HCT116 (cell line): ENCODE measurements at regions not wholly inside any gene's neighbourhood (a gene's known extent, or its start where the extent isn't known, plus 50 kb on each side); places are given as distances from the start of the nearest gene placed in this dataset.

ENCODE experiments used
- ATAC-seq: fragments of 200-7000 bp; cut with Tn5 transposase; 2 replicates; pipeline ENCODE4 v1.9.1; 2020; ENCODE audit warnings: mild to moderate bottlenecking, moderate library complexity
- BruUV-seq: library from RNA; stranded (reverse); fragments of 400-500 nt; replicated peaks from 2 replicates; lab custom pipeline; 2021; lab: Mats Ljungman, UMichigan
- CTCF ChIA-PET: fragments of 300-600 bp; sonication (Branson Sonifier 250); formaldehyde crosslinking; loops from one replicate; lab custom pipeline; 2021; ENCODE audit warnings: antibody characterized with exemption; lab: Charles Lee
- POLR2A ChIA-PET: fragments of 300-600, 350-600 bp; sonication (Branson Sonifier 250); formaldehyde crosslinking; loops from one replicate; lab custom pipeline; 2021; ENCODE audit warnings: antibody characterized with exemption; lab: Charles Lee
- RAD21 ChIA-PET, 2 experiments: fragments of 300-600 bp; sonication (Branson Sonifier 250); formaldehyde crosslinking; loops; one replicate each; lab custom pipeline; 2023; ENCODE audit warnings: low total read pairs in 2 of 2; ENCODE audit not compliant: uncharacterized antibody in 2 of 2, unreplicated experiment in 2 of 2, low non-redundant PET in 1 of 2; lab: Charles Lee
- DNase-seq: peaks from one replicate; pipeline ENCODE4 v3.0.0-alpha.2; 2010; ENCODE audit warnings: low read depth, low spot score
- H2AFZ ChIP-seq: fragments of 200-600 bp; shearing (Covaris generic), sonication (generic); 2 replicates; pipeline ENCODE4 v1.6.1; 2017; ENCODE audit warnings: low read depth, mixed run types, mixed read lengths, antibody characterized with exemption, low read length; ENCODE audit not compliant: poor library complexity, severe bottlenecking
- H3K27ac ChIP-seq: 2 replicates; pipeline ENCODE4 v1.5.1; 2012; ENCODE audit warnings: low read depth, low read length
- H3K27me3 ChIP-seq: fragments of 200-600 bp; sonication (generic); 2 replicates; pipeline ENCODE4 v1.6.1; 2016; ENCODE audit warnings: mixed run types, low read length, mixed read lengths; ENCODE audit not compliant: insufficient read depth
- H3K36me3 ChIP-seq, 2 experiments: fragments of 200-500 bp in 1 of 2; fragments of 200-600 bp in 1 of 2; sonication (Bioruptor generic) in 1 of 2; sonication (generic) in 1 of 2; 2 replicates each; pipeline versions ENCODE4 v1.5.1 to v1.6.1; 2014 to 2016; ENCODE audit warnings: low read length in 2 of 2, inconsistent platforms in 1 of 2, mixed read lengths in 1 of 2, mixed run types in 1 of 2; ENCODE audit not compliant: insufficient read depth in 2 of 2, control insufficient read depth in 1 of 2
- H3K4me1 ChIP-seq, 2 experiments: fragments of 200-600 bp in 1 of 2; sonication (generic) in 1 of 2; 2 replicates each; pipeline versions ENCODE4 v1.5.1 to v1.6.1; 2012 to 2017; ENCODE audit warnings: low read length in 2 of 2, inconsistent platforms in 1 of 2, mild to moderate bottlenecking in 1 of 2, mixed read lengths in 1 of 2, mixed run types in 1 of 2, moderate library complexity in 1 of 2; ENCODE audit not compliant: insufficient read depth in 2 of 2, control insufficient read depth in 1 of 2
- H3K4me2 ChIP-seq: fragments of 200-600 bp; sonication (generic); 2 replicates; pipeline ENCODE4 v1.6.1; 2017; ENCODE audit warnings: mixed run types, low read length, mixed read lengths
- H3K4me3 ChIP-seq, 2 experiments: fragments of 200-600 bp in 1 of 2; sonication (generic) in 1 of 2; replicated peaks in 1 of 2; 2 replicates each; pipeline ENCODE4 v1.5.1; 2011 to 2016; ENCODE audit warnings: low read length in 2 of 2, control low read depth in 1 of 2, low read depth in 1 of 2, mild to moderate bottlenecking in 1 of 2, mixed read lengths in 1 of 2, mixed run types in 1 of 2
- H3K79me2 ChIP-seq: fragments of 200-600 bp; sonication (generic); 2 replicates; pipeline ENCODE4 v1.6.1; 2017; ENCODE audit warnings: mild to moderate bottlenecking, mixed run types, low read length, moderate library complexity, mixed read lengths; ENCODE audit not compliant: insufficient read depth
- H3K9ac ChIP-seq: fragments of 200-600 bp; sonication (generic); 2 replicates; pipeline ENCODE4 v1.6.1; 2016; ENCODE audit warnings: low read length, mixed read lengths
- H3K9me2 ChIP-seq: fragments of 200-600 bp; sonication (generic), shearing (Covaris generic); 2 replicates; pipeline ENCODE4 v1.6.1; 2017; ENCODE audit warnings: mixed run types, mild to moderate bottlenecking, moderate library complexity; ENCODE audit not compliant: insufficient read depth
- H3K9me3 ChIP-seq, 2 experiments: fragments of 200-500 bp in 1 of 2; fragments of 200-600 bp in 1 of 2; sonication (Bioruptor generic) in 1 of 2; sonication (generic) in 1 of 2; 2 replicates each; pipeline ENCODE4 v1.6.1; 2014 to 2017; ENCODE audit warnings: low read length in 2 of 2, mixed read lengths in 2 of 2, inconsistent platforms in 1 of 2, low read depth in 1 of 2, mild to moderate bottlenecking in 1 of 2, mixed run types in 1 of 2, moderate library complexity in 1 of 2; ENCODE audit not compliant: control insufficient read depth in 1 of 2, insufficient read depth in 1 of 2
- H4K20me1 ChIP-seq: fragments of 200-600 bp; sonication (generic), shearing (Covaris generic); 2 replicates; pipeline ENCODE4 v1.6.1; 2017; ENCODE audit warnings: mixed run types, mild to moderate bottlenecking, moderate library complexity; ENCODE audit not compliant: insufficient read depth
- CBX3 ChIP-seq: IDR thresholded peaks from 2 replicates; pipeline ENCODE4 v1.6.1; 2012; ENCODE audit warnings: low read depth
- CEBPB ChIP-seq: IDR thresholded peaks from 2 replicates; pipeline ENCODE4 v1.6.1; 2012; ENCODE audit warnings: low read depth
- CTCF ChIP-seq, 3 experiments: fragments of 200-600 bp in 1 of 3; sonication (generic) in 1 of 3; IDR thresholded peaks in 2 of 3; conservative IDR thresholded peaks in 1 of 3; 2 replicates each; pipeline ENCODE4 v1.5.1; 2012 to 2017; ENCODE audit warnings: low read depth in 2 of 3, low read length in 2 of 3, antibody characterized with exemption in 1 of 3, borderline replicate concordance in 1 of 3, control low read depth in 1 of 3, mild to moderate bottlenecking in 1 of 3, mixed read lengths in 1 of 3, mixed run types in 1 of 3, moderate library complexity in 1 of 3; ENCODE audit not compliant: insufficient read depth in 1 of 3
- ELF1 ChIP-seq: IDR thresholded peaks from 2 replicates; pipeline ENCODE4 v1.6.1; 2012; ENCODE audit warnings: low read depth, borderline replicate concordance
- EZH2 ChIP-seq: fragments of 200-600 bp; sonication (generic); IDR thresholded peaks from 2 replicates; pipeline ENCODE4 v1.6.1; 2017; ENCODE audit warnings: antibody characterized with exemption, mixed run types
- FOSL1 ChIP-seq: IDR thresholded peaks from 2 replicates; pipeline ENCODE4 v1.6.1; 2012; ENCODE audit warnings: low read depth
- JUND ChIP-seq: IDR thresholded peaks from 2 replicates; pipeline ENCODE4 v1.6.1; 2012
- POLR2A ChIP-seq: IDR thresholded peaks from 2 replicates; pipeline ENCODE4 v1.7.0; 2011; ENCODE audit warnings: borderline replicate concordance; ENCODE audit not compliant: insufficient read depth, insufficient read length; ENCODE audit errors: extremely low read depth
- POLR2AphosphoS5 ChIP-seq: IDR thresholded peaks from 2 replicates; pipeline ENCODE4 v1.6.1; 2011; ENCODE audit warnings: mild to moderate bottlenecking, low read depth, low read length, moderate library complexity
- RAD21 ChIP-seq: IDR thresholded peaks from 2 replicates; pipeline ENCODE4 v1.6.1; 2012; ENCODE audit warnings: low read depth, mild to moderate bottlenecking
- SIN3A ChIP-seq: IDR thresholded peaks from 2 replicates; pipeline ENCODE4 v1.6.1; 2012; ENCODE audit warnings: low read depth
- SP1 ChIP-seq: IDR thresholded peaks from 2 replicates; pipeline ENCODE4 v1.6.1; 2012; ENCODE audit warnings: low read depth
- SRF ChIP-seq: IDR thresholded peaks from 2 replicates; pipeline ENCODE4 v1.6.1; 2012; ENCODE audit warnings: low read depth
- TCF7L2 ChIP-seq: IDR thresholded peaks from 2 replicates; pipeline ENCODE4 v1.7.0; 2011; ENCODE audit warnings: borderline replicate concordance, inconsistent platforms; ENCODE audit not compliant: insufficient read depth, insufficient read length; ENCODE audit errors: extremely low read depth
- YY1 ChIP-seq: IDR thresholded peaks from 2 replicates; pipeline ENCODE4 v1.6.1; 2011; ENCODE audit warnings: low read length, low read depth, moderate library complexity, mild to moderate bottlenecking; ENCODE audit not compliant: insufficient replicate concordance; ENCODE audit errors: extremely low read depth
- ZFX ChIP-seq: fragments of 450-650 bp; IDR thresholded peaks from 2 replicates; pipeline ENCODE4 v1.6.1; 2017
- ZNF274 ChIP-seq: fragments of 200-500 bp; sonication (Bioruptor generic); IDR thresholded peaks from 2 replicates; pipeline ENCODE4 v1.6.1; 2014; ENCODE audit warnings: mild to moderate bottlenecking, low read depth, low read length, inconsistent platforms
- intact Hi-C: fragments of 100-400 bp; cut with micrococcal nuclease; formaldehyde crosslinking; loops from 2 replicates; pipeline ENCODE4 v1.10.0; 2022
- TF ChIP-seq, protein P1 (sequence below): IDR thresholded peaks from 2 replicates; pipeline ENCODE4 v1.6.1; 2011; ENCODE audit warnings: mild to moderate bottlenecking, low read length, moderate library complexity; ENCODE audit not compliant: insufficient replicate concordance; ENCODE audit errors: extremely low read depth
- TF ChIP-seq, protein P2 (sequence below): IDR thresholded peaks from 2 replicates; pipeline ENCODE4 v1.6.1; 2012; ENCODE audit warnings: low read depth

GRCh38 chr3:6254490-6254889, 606.4 kb upstream of the GRM7 start:
- no peaks in the 10 kb centered on the region; the same call in 1 of the 2 replicates for H4K20me1 ChIP-seq
- no peak for DNase-seq
- no peaks in the 10 kb centered on the region for H3K79me2 ChIP-seq
- H3K9me2 ChIP-seq, result no peaks in the 10 kb centered on the region
- TF ChIP-seq ZFX, result no peak
- TF ChIP-seq CTCF (IDR thresholded peaks at IDR 0.05 in 2 of 3, conservative IDR thresholded peaks at IDR 0.05 in 1 of 3; ENCODE audit: borderline replicate concordance in 1 of 3, insufficient read depth in 1 of 3, low read depth in 2 of 3, low read length in 2 of 3), result no peak
- TF ChIP-seq RAD21, result no peak
- TF ChIP-seq TCF7L2, result no peak
- TF ChIP-seq CEBPB, result no peak
- no peak for TF ChIP-seq POLR2AphosphoS5
- TF ChIP-seq, protein P1, sequence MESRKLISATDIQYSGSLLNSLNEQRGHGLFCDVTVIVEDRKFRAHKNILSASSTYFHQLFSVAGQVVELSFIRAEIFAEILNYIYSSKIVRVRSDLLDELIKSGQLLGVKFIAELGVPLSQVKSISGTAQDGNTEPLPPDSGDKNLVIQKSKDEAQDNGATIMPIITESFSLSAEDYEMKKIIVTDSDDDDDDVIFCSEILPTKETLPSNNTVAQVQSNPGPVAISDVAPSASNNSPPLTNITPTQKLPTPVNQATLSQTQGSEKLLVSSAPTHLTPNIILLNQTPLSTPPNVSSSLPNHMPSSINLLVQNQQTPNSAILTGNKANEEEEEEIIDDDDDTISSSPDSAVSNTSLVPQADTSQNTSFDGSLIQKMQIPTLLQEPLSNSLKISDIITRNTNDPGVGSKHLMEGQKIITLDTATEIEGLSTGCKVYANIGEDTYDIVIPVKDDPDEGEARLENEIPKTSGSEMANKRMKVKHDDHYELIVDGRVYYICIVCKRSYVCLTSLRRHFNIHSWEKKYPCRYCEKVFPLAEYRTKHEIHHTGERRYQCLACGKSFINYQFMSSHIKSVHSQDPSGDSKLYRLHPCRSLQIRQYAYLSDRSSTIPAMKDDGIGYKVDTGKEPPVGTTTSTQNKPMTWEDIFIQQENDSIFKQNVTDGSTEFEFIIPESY, result no peak
- no peak for TF ChIP-seq ELF1
- no peak for TF ChIP-seq SP1
- TF ChIP-seq EZH2, result no peak
- TF ChIP-seq JUND, result no peak
- TF ChIP-seq, protein P2, sequence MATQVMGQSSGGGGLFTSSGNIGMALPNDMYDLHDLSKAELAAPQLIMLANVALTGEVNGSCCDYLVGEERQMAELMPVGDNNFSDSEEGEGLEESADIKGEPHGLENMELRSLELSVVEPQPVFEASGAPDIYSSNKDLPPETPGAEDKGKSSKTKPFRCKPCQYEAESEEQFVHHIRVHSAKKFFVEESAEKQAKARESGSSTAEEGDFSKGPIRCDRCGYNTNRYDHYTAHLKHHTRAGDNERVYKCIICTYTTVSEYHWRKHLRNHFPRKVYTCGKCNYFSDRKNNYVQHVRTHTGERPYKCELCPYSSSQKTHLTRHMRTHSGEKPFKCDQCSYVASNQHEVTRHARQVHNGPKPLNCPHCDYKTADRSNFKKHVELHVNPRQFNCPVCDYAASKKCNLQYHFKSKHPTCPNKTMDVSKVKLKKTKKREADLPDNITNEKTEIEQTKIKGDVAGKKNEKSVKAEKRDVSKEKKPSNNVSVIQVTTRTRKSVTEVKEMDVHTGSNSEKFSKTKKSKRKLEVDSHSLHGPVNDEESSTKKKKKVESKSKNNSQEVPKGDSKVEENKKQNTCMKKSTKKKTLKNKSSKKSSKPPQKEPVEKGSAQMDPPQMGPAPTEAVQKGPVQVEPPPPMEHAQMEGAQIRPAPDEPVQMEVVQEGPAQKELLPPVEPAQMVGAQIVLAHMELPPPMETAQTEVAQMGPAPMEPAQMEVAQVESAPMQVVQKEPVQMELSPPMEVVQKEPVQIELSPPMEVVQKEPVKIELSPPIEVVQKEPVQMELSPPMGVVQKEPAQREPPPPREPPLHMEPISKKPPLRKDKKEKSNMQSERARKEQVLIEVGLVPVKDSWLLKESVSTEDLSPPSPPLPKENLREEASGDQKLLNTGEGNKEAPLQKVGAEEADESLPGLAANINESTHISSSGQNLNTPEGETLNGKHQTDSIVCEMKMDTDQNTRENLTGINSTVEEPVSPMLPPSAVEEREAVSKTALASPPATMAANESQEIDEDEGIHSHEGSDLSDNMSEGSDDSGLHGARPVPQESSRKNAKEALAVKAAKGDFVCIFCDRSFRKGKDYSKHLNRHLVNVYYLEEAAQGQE, result no peak
- no peak for TF ChIP-seq ZNF274
- TF ChIP-seq FOSL1, result no peak
- TF ChIP-seq POLR2A, result no peak
- TF ChIP-seq CBX3, result no peak
- no peak for TF ChIP-seq SRF
- no peak for TF ChIP-seq SIN3A
- TF ChIP-seq YY1, result no peak
- ChIA-PET RAD21 (no interaction called here), CTCF (no interaction called here), POLR2A (no interaction called here)
- no peak for ATAC-seq
- H3K27me3 ChIP-seq, result no peaks in the 10 kb centered on the region
- H3K9ac ChIP-seq, result no peak overlapping the region
- H2AFZ ChIP-seq, result no peak overlapping the region
- no peak overlapping the region for H3K4me3 ChIP-seq
- no TSS peak for BruUV-seq
- no peaks in the 10 kb centered on the region for H3K9me3 ChIP-seq
- no peak overlapping the region for H3K27ac ChIP-seq
- no peaks in the 10 kb centered on the region for H3K4me1 ChIP-seq
- H3K36me3 ChIP-seq, result no peaks in the 10 kb centered on the region
- H3K4me2 ChIP-seq, result no peak overlapping the region
- intact Hi-C loops, result no loop called here
